GM04504 (cell line): ENCODE measurements at regions not wholly inside any gene's neighbourhood (a gene's known extent, or its start where the extent isn't known, plus 50 kb on each side); places are given as distances from the start of the nearest gene placed in this dataset.
"Not testable (repeated sequence)": the region's sequence is repeated elsewhere in the genome, so short reads cannot be mapped to it uniquely, and the experiment has no call there.

ENCODE experiments used
- DNase-seq: peaks from one replicate; pipeline ENCODE4 v3.0.0-alpha.2; 2012; ENCODE audit warnings: low read depth

- no peak for DNase-seq
Observed at GRCh38 chr10:21053953-21054690, 157.0 kb upstream of the NEBL start.

- no peak for DNase-seq
Observed at GRCh38 chr10:21052709-21053104, 155.6 kb upstream of the NEBL start.

DNA sequence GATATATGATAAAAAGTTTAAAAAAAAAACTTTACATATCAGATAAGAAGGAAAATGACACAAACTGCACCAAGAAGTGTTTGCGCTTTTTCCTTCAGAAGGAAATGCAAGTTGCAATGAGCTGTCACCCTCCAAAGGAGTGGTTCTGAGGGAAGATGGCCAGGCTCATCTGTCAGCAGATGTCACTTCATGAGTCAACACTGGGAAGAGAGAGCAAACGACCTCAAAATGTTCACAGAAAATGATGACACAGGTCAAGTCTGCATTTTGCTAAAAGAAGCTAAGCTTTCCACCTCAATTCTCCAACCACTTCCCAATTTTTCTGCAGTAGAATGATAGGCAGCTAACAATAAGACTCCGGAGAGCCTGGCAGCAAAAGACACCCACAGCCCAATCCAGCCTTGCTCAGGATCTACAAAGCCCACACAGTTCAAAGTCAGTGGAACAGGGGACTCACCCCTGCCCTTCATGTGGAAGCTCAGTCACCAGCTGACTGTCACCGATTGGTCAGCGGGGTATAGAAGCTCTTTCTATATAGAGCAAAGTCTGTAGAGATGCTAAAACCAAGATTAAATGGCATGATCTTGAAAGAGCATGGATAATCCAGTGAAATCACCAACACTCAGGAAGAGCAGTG lies 155.1 kb upstream of the NEBL start:
- no peak for DNase-seq

- DNase-seq = no peak
Observed at GRCh38 chr10:21049482-21049881, 152.4 kb upstream of the NEBL start.

- no peak for DNase-seq
Observed at GRCh38 chr10:21048068-21048467, 151.0 kb upstream of the NEBL start.

DNA sequence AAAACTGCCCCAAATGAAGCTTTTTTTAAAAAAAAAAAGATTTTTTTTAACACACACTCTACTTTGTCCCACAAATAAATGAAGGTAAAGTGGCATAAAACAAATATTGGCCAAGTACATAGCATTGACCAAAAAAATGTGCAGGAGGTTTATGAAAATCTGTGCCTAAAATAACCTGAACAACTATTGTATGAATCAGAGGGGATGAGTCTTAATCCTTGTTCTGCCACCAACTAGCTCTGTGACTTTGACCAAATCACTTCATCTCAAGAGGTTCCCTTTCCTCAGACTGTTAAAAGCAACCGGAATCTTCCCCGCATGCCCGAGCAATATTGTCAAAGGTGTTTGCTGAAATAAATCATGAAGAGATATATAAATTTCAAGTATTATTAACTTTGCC lies 150.4 kb upstream of the NEBL start:
- no peak for DNase-seq

- DNase-seq = no peak
Observed at GRCh38 chr10:21047096-21047495, 150.0 kb upstream of the NEBL start.

- DNase-seq = no peak
Observed at GRCh38 chr10:21043044-21043443, 145.9 kb upstream of the NEBL start.

- no peak for DNase-seq
Observed at GRCh38 chr10:21042536-21042935, 145.4 kb upstream of the NEBL start.

DNA sequence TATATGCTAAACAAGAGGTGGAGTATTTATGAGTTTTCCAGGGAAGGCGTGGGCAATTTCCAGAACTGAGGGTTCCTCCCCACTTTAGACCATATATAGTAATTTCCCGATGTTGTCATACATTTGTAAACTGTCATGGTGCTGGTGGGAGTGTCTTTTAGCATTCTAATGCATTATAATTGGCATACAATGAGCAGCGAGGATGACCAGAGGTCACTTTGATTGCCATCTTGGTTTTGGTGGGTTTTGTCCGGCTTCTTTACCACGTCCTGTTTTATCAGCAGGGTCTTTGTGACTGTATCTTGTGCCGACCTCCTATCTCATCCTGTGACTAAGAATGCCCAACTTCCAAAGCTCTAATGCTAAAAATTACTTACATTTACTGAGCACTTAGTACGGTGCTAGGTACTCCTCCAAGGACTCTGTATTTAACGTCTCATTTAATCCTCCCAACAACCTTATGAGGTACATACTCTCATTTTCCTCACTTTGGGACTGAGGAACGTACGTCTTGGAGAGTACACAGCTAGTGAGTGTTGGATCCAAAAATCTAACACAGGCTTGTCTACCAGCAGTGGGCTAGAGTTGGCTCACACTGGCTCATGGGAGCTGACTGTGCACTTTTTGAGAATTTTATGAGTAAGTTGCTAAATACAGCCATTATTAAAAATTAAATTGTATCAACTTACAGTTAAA lies 144.8 kb upstream of the NEBL start:
- no peak for DNase-seq

GRCh38 chr10:21039721-21040120 lies 142.6 kb upstream of the NEBL start:
- DNase-seq = no peak

DNA sequence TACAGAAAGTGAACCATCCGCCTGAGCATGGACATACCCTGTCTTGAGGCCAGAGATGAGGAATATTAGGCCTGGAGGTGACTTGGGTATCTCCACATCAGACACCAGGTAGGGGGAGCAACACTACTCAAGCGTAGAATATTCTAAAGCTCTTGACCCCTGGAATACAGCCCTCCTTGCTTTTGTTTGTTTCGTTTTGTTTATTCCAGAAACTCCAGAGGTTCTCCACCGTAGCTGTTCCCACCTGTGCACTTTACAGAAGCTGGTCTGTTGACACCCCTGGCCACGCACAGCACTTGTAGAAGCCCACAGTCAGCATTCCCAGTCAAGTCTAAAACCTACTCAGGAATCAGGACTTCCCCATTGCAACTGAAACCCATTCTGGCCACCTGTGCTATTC lies 139.6 kb upstream of the NEBL start:
- DNase-seq = no peak

- not testable (repeated sequence) for DNase-seq
Observed at GRCh38 chr10:21034770-21035169, 137.7 kb upstream of the NEBL start.

DNA sequence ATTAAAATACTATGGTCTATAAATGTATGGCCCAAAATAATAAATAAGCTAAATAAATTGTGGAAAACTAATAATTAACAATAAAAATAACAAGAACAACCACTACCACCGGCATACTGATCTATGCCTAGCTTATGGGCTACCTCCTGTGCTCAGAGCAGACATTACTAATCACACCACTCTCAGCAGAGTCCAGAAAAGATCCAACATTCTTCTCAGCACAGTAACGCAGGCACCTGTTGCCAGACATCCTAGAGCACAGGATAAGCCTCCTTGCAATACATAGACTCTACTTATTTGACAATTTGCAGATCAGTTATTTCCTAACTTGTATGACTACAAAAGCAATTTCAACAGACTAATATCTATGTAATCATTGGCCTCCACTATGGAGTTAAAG lies 137.1 kb upstream of the NEBL start:
- DNase-seq = no peak

DNA sequence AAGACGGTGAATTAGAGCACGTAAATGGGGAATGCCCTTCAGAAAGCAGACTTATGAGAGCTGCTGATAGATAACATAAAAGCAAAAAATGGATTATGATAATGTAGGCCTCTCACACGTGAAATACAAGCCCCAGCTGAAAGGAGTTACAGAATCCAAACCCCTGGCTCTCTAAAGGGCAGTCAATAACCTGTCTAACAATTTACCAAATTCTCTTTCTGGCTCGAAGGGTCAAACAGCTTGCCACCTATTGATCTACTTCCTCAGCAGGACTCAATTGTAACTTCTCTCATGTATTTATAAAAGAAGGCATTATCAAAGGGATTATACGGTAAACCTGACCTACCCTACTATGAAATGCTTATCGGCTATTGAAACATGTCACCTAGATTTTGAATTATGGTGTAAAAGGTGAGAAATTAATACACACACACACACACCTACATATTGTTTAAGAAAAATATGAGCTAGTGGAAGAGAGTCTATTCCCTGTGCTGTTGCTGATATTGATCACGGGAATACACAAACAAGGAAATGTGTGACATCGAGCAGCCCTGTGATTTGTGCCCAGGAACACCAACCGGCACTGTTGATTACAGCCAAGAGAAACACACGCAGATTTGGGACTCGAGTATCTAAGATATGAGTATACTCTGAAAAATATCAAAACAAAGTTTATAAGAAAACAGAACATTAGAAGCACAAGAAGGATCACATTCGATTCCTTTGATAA lies 135.6 kb upstream of the NEBL start:
- DNase-seq = no peak

DNA sequence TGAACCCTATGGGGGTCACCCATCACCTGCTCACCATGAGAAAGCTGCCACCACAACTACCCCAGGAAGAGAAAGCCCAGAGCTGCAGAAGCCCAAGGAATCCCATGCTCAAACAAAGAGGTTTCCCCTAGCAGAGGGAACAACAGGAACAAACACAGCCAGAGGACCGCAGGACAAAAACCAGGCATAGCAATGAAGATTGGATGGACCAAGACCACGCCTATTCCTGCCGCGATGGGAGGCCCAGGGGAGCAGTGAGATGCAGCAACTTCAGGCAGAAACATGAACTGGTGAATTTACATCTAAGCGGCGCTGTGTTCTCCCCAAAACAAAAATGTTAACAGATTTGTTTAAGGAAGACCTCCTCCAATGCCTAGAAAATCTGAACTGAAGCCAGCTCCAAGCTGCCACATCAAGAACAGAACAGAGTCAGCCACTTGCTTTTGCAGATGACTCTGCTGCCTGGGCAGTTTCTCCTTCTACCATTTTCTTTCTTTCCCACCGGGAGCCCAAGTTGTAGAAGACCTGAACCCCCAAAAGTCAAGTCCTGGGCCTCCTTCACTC lies 134.2 kb upstream of the NEBL start:
- DNase-seq = no peak

GRCh38 chr10:21030091-21030490 lies 133.0 kb upstream of the NEBL start:
- DNase-seq = no peak

DNA sequence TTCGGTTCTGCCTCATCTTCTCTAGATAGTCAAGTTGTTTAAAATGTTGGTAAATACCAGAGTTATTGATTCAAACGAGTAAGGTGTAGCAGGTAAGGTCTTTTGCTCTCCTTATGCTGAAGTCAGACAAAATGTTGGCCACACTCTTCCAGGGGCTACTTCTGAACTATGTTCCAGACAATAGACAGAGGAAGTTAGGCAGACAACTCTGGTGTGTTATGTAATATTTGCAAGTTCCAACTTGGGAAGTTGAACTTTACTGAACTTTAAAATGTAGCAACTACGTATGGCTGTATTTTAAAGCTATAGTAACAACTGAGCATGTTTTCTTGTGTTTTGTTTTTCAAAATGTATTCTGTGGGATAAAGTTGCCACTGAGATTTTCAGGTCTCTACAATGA lies 125.7 kb upstream of the NEBL start:
- no peak for DNase-seq

GRCh38 chr10:21021843-21022594 lies 124.9 kb upstream of the NEBL start:
- DNase-seq = no peak

- DNase-seq = no peak
Observed at GRCh38 chr10:21021231-21021630, 124.1 kb upstream of the NEBL start.

GRCh38 chr10:21020545-21020944 lies 123.4 kb upstream of the NEBL start:
- DNase-seq = no peak

DNA sequence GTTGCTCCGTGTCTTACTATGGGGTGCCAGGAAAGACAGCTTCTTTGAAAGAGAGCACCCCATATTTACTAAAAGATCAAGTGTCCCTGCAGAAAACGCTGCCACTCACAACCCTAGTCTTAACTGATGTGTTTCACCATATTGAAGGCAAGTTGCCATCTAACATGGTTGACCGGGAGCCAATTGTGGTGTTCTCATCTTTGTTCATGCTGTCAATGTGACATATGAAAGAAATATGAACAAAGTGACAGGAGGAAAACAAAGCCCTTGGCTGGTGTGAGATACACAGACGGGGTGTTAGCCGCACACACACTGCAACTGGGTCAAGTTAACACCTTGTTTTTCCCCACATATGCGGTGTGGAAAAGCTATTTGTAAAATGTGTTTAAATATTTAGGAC lies 122.3 kb upstream of the NEBL start:
- DNase-seq = no peak
